HG03565 (cell line): ENCODE measurements at regions not wholly inside any gene's neighbourhood (a gene's known extent, or its start where the extent isn't known, plus 50 kb on each side); places are given as distances from the start of the nearest gene placed in this dataset.
"Not testable (repeated sequence)": the region's sequence is repeated elsewhere in the genome, so short reads cannot be mapped to it uniquely, and the experiment has no call there.

Experiments used
- ATAC-seq: cut with Tn5 transposase; IDR thresholded peaks from one replicate; pipeline ENCODE4 v1.9.1; 2021; ENCODE audit warnings: mild to moderate bottlenecking, moderate library complexity; ENCODE audit not compliant: unreplicated experiment

DNA sequence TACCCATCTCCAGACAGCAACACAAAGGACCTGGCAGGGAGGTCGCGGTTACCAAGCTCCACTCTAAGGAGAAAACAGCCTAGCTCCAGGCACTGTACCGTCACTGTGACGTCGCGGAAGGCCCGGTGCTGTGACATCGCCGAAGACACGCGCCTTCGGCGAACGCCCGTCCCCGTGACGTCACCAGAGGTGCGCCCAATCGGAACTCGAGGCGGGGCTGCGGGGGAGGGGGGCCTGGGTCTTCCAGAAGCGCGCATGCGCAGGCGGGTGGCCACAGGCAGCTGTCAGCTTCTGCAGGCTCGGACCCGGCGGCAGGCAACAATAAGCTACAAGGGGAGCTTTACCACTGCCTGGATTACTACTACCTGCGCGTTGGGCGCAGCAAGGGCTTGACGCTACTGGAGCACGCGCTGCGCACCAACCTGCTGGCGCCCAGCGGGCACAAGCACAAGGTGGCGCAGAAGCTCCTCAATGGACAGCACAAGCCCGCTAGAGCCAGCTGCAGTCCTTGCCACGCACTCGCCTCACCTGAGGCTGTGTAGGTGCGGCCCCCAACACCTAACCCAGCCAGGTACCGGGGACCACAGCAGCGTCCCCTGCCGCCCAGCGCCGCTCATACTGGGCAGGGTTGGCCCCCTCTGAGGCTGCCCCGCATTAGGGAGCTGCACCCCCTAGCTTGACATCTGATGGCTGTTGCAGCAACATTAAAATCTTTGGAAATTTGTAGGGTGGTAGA lies 208.4 kb downstream of the TPST1 start:
- no peak for ATAC-seq

DNA sequence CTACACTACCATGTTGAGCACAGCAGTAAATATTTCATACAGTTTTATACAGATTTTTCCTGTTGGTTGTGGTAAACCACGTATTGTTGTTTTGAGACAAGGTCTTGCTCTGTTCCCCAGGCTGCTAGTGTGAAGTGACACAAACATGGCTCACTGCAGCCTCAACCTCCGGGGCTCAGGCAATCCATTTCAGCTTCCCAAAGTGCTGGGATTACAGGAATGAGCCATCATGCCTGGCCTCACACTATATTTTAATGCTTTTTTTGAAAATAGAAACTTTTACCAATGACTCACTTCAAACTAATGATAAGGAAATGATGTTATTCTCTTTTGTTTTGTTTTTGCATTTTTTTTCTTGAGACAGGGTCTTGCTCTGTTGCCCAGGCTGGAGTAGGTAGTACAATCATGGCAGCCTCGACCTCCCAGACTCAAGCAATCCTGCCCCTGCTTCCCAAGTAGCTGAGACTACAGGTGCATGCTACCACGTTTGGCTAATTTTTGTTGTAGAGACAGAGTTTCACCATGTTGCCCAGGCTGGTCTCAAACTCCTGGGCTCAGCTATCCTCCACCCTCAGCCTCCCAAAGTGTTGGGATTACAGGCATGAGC lies 210.6 kb downstream of the TPST1 start:
- no peak for ATAC-seq

DNA sequence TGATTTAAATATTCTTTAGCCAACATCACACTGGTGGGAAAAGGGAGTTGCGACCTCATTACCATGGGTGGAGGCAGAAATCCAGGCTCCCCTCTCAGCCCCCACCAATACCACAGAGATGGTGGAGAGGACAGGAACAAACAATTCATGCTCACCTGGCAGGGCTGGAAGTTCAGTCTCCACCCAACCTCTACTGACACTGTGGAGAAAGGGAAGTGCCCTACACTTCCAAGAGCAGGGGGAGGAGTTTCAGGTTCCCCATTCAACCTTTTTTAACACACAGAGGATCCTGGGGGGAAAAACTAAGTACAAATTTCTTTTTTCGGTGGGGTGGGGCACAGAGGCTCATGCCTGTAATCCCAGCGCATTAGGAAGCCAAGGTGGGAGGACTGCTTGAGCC lies 210.1 kb upstream of the KCTD7 start:
- ATAC-seq: no peak

DNA sequence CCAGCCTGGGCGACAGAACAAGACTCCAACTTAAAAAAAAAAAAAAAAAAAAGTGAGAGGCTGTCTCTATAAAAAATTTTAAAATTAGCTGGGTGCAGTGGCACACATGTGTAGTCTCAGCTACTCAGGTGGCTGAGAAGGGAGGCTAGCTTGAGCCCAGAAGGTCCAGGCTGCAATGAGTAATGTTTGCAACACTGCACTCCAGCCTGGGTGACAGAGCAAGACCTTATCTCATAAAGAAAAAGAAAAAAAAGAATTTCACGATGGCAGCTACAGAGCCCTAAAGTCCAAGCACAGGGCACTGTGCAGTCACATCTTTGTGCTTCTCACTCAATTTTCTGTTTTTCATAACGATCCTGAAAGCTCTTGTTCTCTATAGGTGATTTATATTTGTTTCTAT lies 209.5 kb upstream of the KCTD7 start:
- no peak for ATAC-seq

DNA sequence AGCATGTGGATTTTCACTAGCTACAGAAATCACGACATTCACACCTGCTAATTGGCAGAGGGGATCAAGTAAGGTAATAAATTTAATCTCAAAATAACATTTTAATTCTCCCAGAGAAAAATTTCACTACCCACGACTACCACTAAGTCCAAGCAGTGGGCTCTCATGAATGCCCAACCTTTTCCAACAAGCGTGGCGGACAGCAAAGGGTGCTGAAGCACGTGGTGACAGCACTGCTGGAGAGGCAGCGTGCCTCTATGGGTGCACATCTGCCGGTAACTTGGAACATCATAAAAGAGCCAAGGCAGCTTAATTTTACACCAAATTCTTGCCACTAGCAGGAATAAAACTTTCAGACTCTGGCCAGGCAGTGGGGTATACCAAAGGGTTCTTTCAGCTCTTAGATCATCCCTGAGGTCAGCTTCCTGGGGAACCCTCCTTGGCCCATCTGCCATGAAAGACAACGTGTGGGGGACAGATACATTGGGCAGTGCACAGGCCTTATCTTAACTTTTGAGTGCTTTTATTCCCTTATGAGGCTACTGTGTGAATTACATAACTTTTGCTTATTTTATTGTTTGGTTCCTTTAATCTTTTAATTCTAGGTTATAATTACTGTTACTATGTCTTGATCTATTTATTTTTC lies 206.7 kb upstream of the KCTD7 start:
- ATAC-seq: no peak

DNA sequence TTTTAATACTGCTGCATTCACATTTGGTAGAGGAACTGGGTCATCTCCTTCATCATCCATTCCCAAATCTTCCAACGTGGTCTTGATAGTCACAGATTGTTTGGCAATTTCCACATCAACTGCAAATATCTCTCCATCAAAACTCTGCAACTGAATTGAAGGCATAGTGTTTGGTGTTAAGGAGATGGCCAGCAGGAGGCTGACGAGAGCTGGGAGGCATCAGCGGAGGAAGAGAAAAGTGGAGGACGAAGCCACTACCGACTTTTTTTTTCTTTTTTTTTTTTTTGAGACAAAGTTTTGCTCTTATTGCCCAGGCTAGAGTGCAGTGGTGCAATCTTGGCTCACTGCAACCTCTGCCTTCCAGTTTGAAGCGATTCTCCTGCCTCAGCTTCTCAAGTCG lies 205.0 kb upstream of the KCTD7 start:
- ATAC-seq: no peak

DNA sequence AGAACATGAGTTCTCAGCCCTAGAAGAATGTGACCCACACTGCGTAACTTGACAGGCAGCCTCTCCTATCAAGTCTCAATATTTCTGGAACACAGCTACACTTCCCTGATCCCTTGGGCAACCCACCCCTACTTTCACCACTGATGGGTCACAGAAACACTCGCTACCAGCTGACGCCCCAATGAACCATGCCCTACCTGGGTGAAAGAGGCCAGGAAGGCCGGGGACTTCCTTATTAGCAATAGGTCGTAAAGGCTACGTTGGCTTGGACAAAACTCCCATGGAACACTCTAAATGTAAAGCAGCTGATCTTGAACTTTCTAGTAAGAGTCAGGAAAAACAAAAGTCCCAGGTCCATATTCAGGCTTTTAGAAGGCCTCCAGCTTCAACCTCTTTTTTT lies 202.3 kb upstream of the KCTD7 start:
- no peak for ATAC-seq

DNA sequence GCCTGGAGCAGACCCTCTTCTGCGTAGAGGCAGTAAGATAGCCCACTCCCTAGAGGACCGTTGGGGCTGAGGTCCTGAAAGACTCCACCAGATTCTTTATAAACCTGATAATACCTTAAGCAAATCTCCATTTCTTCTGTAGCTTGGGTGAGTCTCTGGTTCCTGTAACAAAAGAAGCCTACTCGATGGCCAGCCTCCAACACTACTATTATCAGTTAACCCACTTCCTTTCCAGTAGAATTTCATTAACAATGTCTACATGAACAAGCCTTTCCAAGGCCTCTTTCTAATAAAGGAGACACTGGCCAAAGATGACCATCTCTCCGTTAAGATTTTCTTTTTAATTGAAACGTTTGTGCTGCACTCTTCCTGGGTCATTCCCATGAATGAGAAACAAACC lies 201.7 kb upstream of the KCTD7 start:
- no peak for ATAC-seq

DNA sequence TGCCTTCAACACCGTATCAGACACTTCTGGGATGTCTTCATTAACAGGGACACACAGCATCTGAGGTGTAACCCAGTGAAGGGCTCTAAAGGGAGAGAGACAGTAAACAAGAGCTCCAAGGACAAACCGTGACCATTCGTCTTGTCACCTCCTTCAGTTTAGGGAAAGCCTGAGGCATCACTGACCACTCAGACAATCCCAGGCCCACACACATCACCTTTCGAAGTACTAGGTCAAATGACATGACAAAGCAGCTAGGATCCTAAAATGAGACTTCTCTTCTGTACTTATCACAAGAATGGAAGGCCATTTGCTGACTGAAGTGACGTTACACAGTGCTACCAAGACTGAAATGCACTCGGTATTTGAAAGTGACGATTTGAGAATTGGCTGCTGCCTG lies 200.7 kb upstream of the KCTD7 start:
- ATAC-seq: no peak

DNA sequence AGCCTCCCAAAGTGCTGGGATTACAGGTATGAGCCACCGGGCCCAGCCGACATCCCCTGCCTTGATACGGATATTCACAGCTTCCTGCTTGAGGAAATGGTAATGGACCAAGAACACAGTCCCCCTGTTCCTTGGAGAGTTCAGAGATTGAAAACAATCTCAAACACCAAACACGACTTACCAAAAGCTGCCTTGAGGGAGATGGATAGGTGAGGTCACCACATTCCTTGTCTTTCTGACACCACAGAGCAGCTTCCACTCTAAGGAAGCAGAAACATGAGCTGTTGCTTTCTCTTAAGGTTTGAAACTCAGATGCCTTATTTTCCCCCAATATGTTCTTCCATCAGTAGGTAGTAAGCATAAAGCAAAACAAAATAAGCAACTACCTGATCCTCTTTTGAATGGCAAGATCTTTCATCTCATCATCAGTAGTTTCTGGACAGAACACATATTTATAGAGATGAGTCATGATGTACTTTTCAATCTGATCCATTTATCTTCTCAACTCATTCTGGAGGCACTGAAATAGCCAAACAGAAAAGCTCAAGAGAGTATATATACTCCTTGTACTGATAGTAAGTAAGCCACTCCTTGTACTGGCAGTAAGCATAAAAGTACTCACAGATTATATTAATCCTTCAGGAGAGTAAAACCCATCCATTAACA lies 199.1 kb upstream of the KCTD7 start:
- ATAC-seq: no peak

DNA sequence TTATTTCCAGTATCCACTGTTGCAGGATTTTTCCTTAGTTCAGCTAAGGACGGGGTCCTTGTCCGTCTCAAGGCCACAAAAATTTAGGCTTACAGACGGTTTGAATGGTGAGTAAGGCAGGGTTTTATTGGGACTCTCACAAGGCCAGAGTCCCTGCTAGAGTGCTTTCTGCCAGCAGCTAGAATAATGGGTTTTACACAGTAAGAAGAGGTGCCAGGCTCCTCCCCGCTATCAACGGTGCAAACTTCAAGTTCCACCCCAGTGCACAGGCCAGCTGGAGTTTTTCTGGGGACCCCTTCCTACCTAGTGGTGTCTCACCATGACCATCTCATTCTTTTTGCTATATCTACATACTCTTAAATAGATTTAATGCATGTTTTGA lies 198.5 kb upstream of the KCTD7 start:
- no peak for ATAC-seq

DNA sequence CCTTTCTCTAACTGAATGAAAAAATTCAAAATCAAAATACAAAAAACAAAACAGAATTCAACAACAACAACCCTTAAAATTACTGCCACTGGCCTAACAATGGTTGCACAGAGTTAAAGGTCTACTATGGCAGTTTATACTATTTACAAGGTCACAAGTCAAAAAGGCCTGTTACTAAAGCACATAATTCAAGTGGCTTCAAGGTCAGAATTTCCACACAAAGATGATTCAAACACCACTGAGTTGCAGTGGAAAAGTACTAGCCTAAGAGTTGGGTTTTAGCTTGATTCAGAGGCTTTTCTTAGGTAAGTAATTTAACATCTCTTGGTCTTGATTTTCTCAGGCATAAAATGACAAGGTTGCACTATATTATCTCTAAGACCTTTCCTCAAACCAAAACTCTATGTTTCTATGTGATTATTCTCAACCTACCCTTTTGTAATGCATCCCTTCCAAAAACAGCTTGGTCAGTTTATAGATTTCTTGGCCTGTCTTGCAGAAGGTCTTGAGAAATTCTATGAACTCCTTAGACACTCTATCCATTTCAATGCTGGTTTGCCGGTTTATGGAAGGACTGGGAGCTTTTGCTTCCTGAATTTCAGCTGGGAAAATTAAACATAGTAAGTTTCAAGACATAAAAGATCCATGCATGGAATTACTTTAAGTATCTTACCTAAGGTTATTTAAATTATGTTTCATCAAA lies 189.8 kb upstream of the KCTD7 start:
- ATAC-seq: not testable (repeated sequence)

DNA sequence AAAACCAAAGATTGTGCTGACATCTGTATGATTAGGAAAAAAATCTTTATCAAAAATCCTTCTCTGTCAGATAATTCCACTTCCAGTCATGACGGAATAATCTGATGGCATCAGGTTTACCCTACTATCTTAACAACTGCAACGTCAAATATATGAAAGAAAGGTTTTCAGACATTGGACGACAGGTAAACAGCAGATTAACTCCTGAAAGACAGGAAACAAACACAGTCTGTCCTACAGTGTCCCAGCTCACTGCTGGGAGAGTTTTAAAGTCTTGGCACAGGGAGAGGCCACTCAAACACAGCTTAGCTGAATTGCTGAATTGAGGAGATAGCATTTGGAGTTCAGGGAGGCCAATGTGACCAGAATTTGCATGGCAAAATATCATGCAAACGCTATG lies 186.3 kb upstream of the KCTD7 start:
- no peak for ATAC-seq

DNA sequence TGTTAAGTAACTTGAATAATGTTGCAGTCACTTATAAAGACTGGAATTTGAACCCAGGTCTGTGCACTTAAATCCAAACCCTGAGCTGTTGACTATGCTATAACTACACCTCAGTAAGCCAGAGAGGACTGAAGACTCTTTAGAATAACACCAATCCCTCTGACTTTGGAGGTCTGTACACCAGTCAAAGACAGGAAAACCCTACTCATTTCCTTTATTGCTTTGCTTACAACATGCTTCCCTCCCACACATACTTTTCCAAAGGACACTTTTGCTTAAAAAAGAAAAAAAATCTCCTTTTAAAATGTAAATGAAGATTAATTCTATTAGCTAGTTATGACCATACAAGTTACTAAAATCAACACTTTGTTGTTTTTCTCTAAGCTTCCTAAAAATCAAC lies 184.7 kb upstream of the KCTD7 start:
- ATAC-seq: no peak

DNA sequence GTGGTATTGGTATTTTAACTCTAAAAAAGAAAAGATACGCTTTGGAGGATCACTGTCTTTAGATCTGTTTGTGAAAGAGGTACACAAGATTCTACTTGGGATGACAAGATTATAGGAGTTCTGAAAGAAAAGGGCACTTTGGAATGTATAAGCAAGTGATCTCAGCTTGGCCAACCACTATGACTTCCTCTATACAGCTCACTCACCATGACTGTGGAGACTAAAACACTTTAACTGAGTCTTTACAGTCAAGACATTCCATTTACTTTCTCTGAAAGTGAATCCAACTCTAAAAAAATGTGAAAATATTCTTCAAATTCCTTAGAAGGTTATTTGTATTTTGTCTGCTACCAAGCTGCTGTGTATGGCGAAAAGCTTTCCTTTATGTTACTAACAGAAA lies 181.7 kb upstream of the KCTD7 start:
- not testable (repeated sequence) for ATAC-seq

DNA sequence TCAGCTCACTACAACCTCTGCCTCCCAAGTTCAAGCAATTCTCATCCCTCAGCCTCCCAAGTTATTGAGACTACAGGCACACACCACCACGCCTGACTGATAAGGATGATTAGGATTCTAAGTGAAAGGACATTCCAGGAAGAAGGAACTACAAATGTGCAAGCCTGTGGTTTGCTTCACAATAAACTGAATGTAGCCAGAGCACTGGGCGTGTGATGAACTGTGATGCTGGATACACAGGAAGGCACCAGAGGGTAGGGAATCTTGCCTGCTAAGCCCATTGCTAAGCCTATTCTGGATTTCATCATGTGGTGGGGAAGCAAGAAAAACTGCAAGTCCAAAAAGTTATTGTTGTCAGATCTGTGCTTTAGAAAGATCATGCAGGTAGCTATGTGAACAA lies 177.9 kb upstream of the KCTD7 start:
- not testable (repeated sequence) for ATAC-seq

DNA sequence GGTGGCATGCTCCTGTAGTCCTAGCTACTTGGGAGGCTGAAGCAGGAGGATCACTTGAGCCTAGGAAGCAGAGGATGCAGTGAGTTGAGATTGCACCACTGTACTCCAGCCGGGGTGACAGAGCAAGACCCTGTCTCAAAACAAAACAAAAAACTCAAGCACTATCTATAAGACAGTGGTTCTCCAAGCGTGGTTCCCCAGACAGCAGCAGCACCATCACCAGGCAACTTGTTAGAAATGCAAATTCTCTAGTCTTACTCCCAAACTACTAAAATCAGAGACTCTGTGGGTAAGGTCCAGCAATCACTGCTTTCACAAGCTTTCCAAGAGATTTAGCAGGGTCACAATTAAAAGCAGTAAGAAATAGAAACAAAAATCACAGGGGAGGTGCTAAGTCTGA lies 177.0 kb upstream of the KCTD7 start:
- ATAC-seq: not testable (repeated sequence)

DNA sequence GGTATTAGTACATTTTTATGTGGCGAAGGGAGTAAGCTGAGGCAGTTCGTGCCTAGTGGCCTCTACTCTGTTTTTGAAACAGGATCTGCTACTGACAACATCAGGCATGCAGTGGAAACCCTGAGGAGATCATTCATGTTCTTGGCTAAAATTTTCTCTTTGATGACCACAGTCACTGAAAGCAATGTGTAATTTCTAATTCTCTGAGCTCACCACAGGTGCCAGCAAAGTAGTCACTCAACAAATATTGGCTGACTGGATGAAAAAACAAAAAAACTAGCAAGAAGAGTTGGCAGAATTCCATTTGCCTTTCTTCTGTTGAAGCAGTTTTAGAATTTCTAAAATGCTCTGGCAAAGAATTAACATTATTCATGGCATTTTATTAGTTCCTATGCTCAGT lies 176.5 kb upstream of the KCTD7 start:
- no peak for ATAC-seq

DNA sequence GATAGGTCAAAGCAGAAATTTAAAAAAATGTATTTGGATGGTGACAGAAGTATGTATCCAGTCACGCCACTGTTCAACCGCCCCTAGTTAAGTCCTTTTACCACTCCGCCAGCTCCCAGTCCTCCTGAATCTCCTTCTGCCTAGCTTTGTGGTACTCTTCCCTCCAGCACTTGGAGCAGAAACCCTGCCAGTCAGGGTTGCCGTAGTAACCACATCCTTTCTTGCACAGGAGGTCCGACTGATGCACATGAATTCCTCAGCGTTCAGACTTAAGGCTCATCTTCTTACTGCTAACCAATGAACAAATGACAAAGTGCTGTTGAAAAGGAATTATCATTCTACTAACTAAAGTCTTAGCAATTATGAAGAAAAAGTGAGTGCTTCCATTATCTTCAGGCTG lies 175.3 kb upstream of the KCTD7 start:
- no peak for ATAC-seq

DNA sequence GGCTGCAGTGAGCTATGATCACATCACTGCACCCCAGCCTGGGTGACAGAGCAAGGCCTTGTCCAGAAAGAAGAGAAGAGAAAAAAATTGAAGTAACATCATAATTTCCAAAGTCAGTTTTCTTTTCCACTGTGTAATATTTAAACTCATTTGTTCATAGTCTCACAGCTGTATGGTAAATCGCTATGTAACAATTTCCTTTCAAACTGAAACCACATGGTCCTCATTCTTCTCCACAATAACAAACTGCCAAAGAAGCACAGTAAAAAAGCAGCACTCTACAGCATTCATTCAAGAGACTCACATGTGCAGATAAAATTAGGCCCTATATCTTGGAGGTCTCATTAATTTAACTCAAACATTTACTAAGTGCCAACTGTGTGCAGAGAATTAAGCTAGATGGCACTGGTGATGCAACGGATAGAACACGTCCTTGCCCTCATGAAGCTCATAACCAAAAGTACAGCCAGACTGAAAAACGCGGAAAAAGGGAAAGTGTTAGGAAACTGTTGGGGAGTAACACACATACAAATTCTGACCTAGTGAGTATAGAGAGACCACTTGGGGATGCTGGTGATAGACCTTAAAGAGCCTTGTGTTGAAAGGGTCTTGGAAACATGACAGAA lies 174.0 kb upstream of the KCTD7 start:
- no peak for ATAC-seq

DNA sequence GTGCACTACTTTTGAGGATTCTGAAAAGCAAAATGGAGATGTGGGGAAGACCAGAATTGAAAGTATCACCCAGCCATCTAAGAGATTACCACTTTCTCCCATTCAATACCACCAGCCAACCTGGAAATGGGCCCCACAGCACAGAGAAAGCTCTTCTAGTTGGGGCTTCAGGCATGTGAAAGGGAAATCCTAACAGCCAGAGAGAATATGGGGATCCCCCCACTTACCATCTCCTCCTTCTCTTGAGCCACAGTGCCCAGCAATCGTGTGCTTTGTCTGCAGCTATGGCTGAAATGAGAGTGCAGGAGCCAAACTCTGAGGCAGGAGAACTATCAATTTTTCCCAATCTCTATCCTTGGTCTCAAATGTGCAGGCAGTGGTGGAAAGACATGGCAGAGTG lies 173.2 kb upstream of the KCTD7 start:
- ATAC-seq: not testable (repeated sequence)
